ENCODE measurements at regions not wholly inside any gene's neighbourhood (a gene's known extent, or its start where the extent isn't known, plus 50 kb on each side); places are given as distances from the start of the nearest gene placed in this dataset.

DNA sequence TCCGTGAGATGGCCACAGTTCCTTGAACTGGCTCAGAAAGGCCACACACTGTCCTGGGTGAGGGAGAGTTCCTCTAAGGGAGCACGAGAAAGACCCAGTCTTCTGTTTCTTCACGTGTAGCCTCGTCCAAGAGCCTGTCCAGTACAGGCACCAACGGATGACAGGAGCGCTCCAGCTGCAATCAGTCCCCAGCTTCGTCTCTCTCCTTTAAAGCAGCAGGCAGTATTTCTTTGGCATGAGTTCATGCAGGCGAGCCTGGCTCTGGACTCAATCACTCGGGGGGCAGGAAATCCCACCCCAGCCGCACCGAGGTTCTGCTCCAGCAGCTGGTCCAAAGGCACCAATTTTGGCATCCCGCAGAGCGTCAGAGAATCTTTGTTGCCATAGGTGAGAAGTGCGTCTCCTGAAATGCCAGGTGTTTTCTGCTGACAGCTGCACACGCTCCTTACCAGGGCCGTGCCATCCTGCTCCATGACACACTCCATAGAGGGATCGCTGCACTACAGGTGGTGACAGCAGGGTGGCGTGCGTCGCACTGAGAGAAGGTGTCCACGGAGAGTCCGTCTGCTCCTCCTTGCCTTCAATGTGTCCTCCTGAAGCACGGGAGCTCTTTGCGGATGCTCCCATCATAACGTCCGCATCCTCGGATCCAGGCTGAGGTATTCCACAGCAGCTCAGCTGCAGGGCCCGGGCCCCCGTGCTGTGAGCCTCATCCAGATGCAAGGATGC is 59.6 kb upstream of the AFDN start:
- no peak for DNase-seq (ENCODE audit: low read depth in 4 of 4, low spot score in 3 of 4)

DNA sequence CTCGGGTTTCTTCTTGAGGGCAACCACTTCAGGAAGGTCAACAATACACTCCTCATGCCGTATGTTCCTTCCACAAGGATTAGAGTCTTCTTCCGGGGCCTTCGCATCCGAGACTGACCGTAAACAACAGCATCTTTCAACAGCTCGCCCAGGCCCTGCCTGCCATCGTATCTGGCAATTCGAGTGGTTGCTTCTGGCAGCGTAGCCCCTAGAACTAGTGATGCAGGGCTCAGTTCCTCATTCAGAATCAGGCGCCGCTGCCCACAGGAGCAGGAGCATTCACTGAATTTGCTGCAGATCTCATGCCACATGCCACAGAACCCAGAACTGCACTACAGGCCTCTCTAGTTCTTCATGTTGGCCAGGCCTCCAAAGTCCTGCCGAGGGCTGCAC is 59.0 kb upstream of the AFDN start:
- DNase-seq (ENCODE audit: low read depth in 4 of 4, low spot score in 3 of 4) = no peak

DNA sequence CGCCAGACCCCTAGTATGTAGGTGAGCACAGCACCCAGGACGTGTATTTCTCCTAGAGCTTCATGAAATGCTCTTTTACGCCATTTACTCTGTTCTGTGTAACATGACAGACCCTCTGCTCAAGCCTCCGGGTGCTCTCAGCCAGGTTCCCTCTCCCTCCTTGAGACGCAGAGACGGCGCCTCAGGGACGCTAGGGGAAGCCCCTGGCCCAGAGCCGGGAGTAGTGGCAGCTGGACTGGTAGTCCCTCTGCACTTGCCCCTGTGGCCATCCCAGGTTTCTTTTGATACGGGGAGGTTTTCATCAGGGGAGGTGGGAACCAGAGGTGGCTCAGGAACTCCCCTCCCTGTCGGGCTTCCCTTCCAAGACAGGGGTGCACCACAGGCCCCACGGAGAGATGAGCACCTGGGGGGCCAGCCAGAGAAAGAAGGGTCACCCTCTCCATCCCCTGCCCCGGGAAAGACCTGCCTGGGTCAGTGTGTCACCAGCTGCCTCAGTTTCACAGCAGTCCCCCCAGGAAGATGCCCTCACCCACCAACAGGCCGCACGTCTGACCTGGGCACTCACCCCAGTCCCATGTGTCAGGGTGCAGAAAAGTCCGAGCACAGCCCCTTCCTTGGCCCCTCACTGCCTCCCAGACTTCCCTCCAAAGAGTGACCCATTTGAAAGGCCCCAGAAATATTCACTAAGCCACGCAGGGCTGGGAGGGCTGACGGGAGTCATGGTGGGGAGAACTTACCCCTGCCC is 58.1 kb upstream of the AFDN start:
- no peak for DNase-seq (ENCODE audit: low read depth in 4 of 4, low spot score in 3 of 4)

DNA sequence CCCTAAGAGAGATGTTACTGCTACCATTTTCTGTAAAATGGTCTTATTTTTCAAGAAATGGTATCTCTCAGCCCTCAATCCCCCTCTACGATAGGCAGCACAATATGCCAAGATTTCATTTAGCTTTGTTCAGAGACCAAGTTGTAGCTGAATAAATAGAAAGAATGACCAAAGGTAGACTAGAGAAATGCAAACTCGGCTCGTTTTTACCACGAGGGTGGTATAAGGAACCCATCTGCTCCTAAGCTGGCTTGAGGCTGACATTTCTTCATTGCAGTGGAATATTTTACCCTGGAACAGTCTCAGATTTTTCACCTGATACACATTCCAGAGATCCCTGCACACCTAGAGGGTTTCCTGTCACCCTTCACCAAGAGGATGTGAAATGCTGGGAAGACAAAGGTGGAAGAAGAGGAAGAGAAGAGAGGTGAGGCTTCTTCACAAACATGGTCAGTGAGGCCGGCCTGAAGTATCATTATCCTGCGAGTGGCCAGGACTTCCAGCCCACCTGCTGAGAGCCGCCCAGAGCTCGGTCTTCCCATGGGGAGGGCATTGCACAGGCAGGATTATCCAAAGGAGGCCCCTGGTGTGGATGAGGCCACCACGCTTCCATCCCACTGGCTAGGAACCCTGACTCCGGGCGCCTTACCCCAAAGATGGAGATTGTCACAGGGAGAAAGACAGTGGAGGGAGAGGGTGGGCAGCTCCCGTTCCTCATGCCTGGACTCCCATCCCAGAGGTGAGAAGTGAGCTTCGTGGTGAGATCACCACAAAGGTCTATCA is 57.1 kb upstream of the AFDN start:
- DNase-seq (ENCODE audit: low read depth in 4 of 4, low spot score in 3 of 4) = no peak

DNA sequence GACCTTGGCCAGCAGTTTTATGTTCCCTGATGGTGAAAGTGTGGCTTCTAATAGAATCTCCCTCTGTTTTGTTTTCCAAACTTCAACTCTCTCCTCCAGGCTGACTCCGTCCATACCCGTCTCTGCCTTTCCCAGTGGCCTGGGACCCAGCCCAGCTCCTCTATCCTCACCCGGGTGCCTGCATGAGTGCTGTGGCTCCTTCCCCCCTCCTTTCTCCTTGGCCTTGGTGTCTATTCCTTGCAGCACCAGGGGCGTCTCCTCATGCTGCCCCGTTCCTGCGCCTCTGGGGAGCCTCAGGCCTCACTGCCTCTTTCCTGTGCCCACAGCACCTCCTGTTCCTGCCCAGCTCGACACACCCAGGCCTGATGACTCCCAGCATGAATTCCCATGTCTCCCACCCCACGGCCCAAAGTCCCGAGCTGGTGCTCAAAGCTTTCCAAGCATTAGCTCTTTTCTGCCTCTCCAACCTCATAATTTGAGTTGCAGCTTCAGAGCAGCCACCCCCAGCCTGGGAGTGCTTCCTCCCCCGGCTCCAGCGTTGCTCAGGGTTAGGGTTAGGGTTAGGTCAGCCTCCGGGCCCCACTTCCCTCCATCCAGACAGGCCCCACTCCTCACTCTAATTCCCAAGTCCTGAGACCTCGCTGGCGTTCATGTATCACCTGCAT is 56.3 kb upstream of the AFDN start:
- no peak for DNase-seq (ENCODE audit: low read depth in 4 of 4, low spot score in 3 of 4)

DNA sequence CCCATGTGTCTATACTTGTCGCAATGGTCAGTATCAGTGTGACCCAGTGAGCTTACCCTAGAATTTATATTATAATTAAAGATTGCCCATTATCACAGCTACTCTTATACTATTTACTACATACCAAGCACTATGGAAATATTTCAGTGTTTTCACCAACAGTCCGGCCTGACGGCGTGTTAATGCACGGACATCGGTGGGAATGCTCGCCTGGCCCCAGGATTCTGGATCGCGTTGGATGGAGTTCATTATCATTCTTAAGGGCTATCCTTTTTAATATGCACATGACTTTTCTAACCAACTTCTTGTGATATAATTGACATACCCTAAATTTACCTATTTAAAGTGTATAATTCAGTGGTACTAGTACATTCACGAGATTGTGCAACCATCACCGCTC is 51.8 kb upstream of the AFDN start:
- no peak for DNase-seq (ENCODE audit: low read depth in 4 of 4, low spot score in 3 of 4)

DNA sequence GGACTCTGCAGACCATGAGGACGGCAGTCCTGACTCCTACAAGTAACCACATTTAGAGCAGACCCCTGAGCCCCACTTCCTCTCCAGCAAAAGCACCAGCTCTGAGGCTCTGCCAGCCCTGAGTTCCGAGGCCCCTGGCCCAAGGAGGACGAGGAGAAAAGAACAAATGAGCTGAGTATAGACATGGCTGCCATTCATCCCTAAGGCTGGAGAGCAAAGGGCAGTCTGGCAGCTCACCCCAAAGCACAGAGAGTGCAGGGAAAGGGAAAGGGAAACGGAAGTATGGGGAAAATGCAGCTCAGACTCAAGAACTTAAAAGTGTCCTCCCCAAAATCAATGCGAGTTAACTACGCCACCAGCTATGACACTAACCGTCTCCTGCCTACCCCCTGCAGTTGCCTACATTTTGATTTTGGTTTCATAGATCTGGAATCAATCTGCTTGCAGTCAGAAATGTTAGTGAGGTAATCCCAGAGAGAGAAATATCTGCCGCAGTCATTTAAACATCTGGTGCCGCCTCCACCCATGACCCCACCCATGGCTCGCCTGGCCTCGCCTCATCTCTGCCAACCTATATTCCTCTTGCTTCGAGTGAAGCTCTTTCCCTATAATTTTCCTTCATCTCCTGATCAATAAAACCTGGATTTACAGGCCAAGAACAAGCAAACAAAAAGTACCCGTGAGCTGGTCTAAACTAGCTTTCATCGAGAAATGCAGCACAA is 49.6 kb upstream of the AFDN start:
- DNase-seq (ENCODE audit: low read depth in 4 of 4, low spot score in 3 of 4) = no peak
